ENCODE measurements at regions not wholly inside any gene's neighbourhood (a gene's known extent, or its start where the extent isn't known, plus 50 kb on each side); places are given as distances from the start of the nearest gene placed in this dataset.

GRCh38 chr9:25519286-25519685 lies 159.0 kb downstream of the TUSC1 start:
- Mint-ChIP-seq H3K4me3 (ENCODE audit: unreplicated experiment) (no peak overlapping the region), H3K36me3 (ENCODE audit: low read depth, unreplicated experiment) (no peaks in the 10 kb centered on the region), H3K9me3 (ENCODE audit: unreplicated experiment) (no peaks in the 10 kb centered on the region), H3K27me3 (ENCODE audit: unreplicated experiment) (no peaks in the 10 kb centered on the region), H3K27ac (ENCODE audit: unreplicated experiment) (no peak overlapping the region), H3K4me1 (ENCODE audit: unreplicated experiment) (no peaks in the 10 kb centered on the region)
- TF ChIP-seq CTCF (IDR thresholded peaks at IDR 0.05; ENCODE audit: unreplicated experiment): no peak
- DNase-seq (ENCODE audit: low spot score): no peak

GRCh38 chr9:25517701-25518100 lies 160.5 kb downstream of the TUSC1 start:
- Mint-ChIP-seq H3K9me3 (ENCODE audit: unreplicated experiment) (no peaks in the 10 kb centered on the region), H3K4me1 (ENCODE audit: unreplicated experiment) (no peaks in the 10 kb centered on the region), H3K36me3 (ENCODE audit: low read depth, unreplicated experiment) (no peaks in the 10 kb centered on the region), H3K4me3 (ENCODE audit: unreplicated experiment) (no peak overlapping the region), H3K27me3 (ENCODE audit: unreplicated experiment) (no peaks in the 10 kb centered on the region), H3K27ac (ENCODE audit: unreplicated experiment) (no peak overlapping the region)
- DNase-seq (ENCODE audit: low spot score): no peak
- TF ChIP-seq CTCF (IDR thresholded peaks at IDR 0.05; ENCODE audit: unreplicated experiment): no peak

DNA sequence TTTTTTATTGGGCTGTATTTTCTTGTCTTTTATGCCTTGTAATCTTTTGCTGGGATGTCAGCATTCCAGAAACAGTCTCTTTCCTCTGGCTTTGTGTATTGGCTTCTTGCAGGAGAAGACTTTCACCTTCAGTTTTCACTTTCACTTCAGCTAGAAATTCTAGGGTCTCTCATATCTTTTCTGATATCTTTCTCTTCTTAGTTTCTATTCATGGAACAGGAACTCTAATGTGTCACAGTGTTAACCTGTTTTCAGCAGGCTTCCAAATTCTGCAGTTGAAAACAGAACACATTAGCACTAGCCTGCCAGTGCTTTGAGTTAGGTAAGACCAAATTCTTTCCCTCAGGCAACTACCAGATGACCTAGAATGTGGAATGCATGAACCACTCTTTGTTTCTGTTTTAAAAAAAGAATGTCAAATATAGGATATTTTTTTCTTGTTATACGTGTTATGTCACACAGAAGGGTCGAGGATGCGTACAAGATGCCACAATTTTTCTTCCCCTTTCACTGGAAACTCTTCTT lies 164.7 kb downstream of the TUSC1 start:
- no peak overlapping the region for H3K4me3 Mint-ChIP-seq (ENCODE audit: unreplicated experiment)

DNA sequence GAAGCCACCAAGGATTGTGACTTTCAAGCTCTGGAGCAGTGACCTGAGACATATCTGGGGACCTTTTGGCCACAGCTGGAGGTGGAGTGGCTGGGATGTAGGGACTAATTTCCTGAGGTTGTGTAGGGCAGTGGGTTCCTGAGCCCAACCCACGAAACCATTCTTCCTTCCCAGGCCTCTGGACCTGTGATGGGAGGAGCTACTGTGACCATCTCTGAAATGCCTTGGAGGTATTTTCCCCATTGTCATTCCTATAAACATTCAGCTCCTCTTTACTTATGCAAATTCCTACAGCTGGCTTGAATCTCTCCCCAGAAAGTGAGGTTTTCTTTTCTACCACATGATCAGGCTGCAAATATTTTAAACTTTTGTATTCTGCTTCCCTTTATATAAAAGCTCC lies 172.6 kb downstream of the TUSC1 start:
- Mint-ChIP-seq H3K27ac (ENCODE audit: unreplicated experiment) (no peak overlapping the region), H3K9me3 (ENCODE audit: unreplicated experiment) (no peaks in the 10 kb centered on the region), H3K4me3 (ENCODE audit: unreplicated experiment) (no peak overlapping the region), H3K27me3 (ENCODE audit: unreplicated experiment) (no peaks in the 10 kb centered on the region), H3K4me1 (ENCODE audit: unreplicated experiment) (no peaks in the 10 kb centered on the region), H3K36me3 (ENCODE audit: low read depth, unreplicated experiment) (no peaks in the 10 kb centered on the region)
- TF ChIP-seq CTCF (IDR thresholded peaks at IDR 0.05; ENCODE audit: unreplicated experiment): no peak
- DNase-seq (ENCODE audit: low spot score): no peak

More for the DNA sequence above, 164.7 kb downstream of the TUSC1 start:
- H3K27ac Mint-ChIP-seq (ENCODE audit: unreplicated experiment): no peak overlapping the region
- no peak for DNase-seq (ENCODE audit: low spot score)
- no peaks in the 10 kb centered on the region for H3K27me3 Mint-ChIP-seq (ENCODE audit: unreplicated experiment)
- no peaks in the 10 kb centered on the region for H3K4me1 Mint-ChIP-seq (ENCODE audit: unreplicated experiment)
- H3K36me3 Mint-ChIP-seq (ENCODE audit: low read depth, unreplicated experiment): no peaks in the 10 kb centered on the region
- no peaks in the 10 kb centered on the region for H3K9me3 Mint-ChIP-seq (ENCODE audit: unreplicated experiment)
- TF ChIP-seq CTCF (IDR thresholded peaks at IDR 0.05; ENCODE audit: unreplicated experiment): no peak

DNA sequence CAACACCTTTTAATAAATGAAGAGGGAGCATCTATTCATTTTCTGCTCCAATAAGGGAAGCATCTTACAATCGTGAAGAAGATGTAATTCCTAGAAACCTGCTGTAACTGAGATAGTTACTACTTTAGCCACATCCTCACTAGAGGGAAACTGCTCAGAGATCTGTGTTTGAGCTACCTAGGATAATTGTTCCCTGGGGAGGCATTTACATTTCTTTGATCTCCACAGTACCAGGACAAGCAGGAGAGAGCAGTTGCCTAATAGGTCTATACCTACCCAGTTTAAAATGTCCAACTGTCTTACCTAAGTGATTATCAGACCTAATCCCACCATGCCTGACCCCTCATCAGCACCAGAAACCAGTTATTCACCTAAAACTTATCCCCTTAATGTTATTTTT lies 196.9 kb downstream of the TUSC1 start:
- no peak overlapping the region for H3K27ac Mint-ChIP-seq (ENCODE audit: unreplicated experiment)
- H3K27me3 Mint-ChIP-seq (ENCODE audit: unreplicated experiment): no peaks in the 10 kb centered on the region
- H3K4me3 Mint-ChIP-seq (ENCODE audit: unreplicated experiment): no peak overlapping the region

More for the DNA sequence above, 196.9 kb downstream of the TUSC1 start:
- DNase-seq (ENCODE audit: low spot score): no peak
- Mint-ChIP-seq H3K36me3 (ENCODE audit: low read depth, unreplicated experiment) (no peaks in the 10 kb centered on the region), H3K4me1 (ENCODE audit: unreplicated experiment) (no peaks in the 10 kb centered on the region), H3K9me3 (ENCODE audit: unreplicated experiment) (no peaks in the 10 kb centered on the region)
- TF ChIP-seq CTCF (IDR thresholded peaks at IDR 0.05; ENCODE audit: unreplicated experiment): no peak
